MM.1S (cell line): ENCODE measurements at regions not wholly inside any gene's neighbourhood (a gene's known extent, or its start where the extent isn't known, plus 50 kb on each side); places are given as distances from the start of the nearest gene placed in this dataset.

Experiments used
- EZH2 ChIP-seq: fragments of 300-600 bp; sonication (generic); optimal IDR thresholded peaks from 2 replicates; pipeline ENCODE3; 2017; ENCODE audit warnings: low read depth, mild to moderate bottlenecking, antibody characterized with exemption, low read length, mixed read lengths
- EZH2phosphoT487 ChIP-seq: fragments of 300-600 bp; sonication (generic); IDR thresholded peaks from 2 replicates; pipeline ENCODE4 v1.6.1; 2018; ENCODE audit warnings: antibody characterized with exemption, low read length
- TF ChIP-seq, protein P1 (sequence below): fragments of 300-600 bp; sonication (generic); IDR thresholded peaks from 2 replicates; pipeline ENCODE4 v1.5.1; 2016; ENCODE audit warnings: antibody characterized with exemption, low read length, mixed read lengths

DNA sequence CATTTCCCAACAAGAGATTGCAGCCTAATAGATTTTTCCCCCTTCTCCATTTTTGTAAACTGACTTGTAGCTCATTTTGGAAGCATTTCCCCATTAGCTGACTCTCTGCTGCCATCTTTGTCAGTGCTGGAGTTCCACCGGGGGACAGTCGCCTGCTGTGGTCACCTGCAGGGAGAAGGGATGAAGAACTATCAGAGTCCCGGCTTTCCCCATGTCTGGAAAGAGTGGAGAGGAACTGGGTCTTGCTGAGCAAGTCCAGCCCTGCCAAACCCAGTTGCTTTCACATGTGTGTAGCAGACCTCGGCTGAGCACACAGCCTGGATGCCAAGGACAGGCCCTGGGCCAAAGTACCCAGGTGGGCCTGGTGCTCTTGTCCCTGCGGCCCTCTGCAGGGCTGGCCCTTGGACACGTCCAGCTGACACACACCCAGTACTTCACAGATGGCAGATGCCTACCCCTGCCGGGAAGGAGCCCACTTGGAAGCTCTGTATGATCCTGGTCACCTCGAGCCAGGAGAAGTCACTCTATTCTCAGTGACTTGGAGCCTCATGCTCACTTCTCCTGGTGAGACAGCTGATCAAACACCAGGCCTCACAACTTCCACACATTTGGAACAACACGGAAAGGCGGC lies 157.3 kb upstream of the NPVF start:
- TF ChIP-seq, protein P1, sequence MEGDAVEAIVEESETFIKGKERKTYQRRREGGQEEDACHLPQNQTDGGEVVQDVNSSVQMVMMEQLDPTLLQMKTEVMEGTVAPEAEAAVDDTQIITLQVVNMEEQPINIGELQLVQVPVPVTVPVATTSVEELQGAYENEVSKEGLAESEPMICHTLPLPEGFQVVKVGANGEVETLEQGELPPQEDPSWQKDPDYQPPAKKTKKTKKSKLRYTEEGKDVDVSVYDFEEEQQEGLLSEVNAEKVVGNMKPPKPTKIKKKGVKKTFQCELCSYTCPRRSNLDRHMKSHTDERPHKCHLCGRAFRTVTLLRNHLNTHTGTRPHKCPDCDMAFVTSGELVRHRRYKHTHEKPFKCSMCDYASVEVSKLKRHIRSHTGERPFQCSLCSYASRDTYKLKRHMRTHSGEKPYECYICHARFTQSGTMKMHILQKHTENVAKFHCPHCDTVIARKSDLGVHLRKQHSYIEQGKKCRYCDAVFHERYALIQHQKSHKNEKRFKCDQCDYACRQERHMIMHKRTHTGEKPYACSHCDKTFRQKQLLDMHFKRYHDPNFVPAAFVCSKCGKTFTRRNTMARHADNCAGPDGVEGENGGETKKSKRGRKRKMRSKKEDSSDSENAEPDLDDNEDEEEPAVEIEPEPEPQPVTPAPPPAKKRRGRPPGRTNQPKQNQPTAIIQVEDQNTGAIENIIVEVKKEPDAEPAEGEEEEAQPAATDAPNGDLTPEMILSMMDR = no peak
- TF ChIP-seq EZH2 = no peak
- no peak for TF ChIP-seq EZH2phosphoT487
